Loucy (cell line): ENCODE measurements at regions not wholly inside any gene's neighbourhood (a gene's known extent, or its start where the extent isn't known, plus 50 kb on each side); places are given as distances from the start of the nearest gene placed in this dataset.

Experiments
- H2AFZ ChIP-seq: fragments of 200-600 bp; sonication (generic); 2 replicates; pipeline ENCODE4 v1.6.0; 2016; ENCODE audit warnings: antibody characterized with exemption, mild to moderate bottlenecking, low read length, moderate library complexity
- H3F3A ChIP-seq: fragments of 200-600 bp; 2 replicates; pipeline ENCODE4 v1.6.0; 2016; ENCODE audit warnings: antibody characterized with exemption, low read depth, mild to moderate bottlenecking
- H3K27me3 ChIP-seq: fragments of 200-600 bp; sonication (generic); 2 replicates; pipeline ENCODE4 v1.6.1; 2014; ENCODE audit warnings: low read length, mild to moderate bottlenecking; ENCODE audit not compliant: insufficient read depth, poor library complexity, severe bottlenecking
- H3K36me3 ChIP-seq: fragments of 200-600 bp; sonication (generic); 2 replicates; pipeline ENCODE4 v1.6.1; 2016; ENCODE audit warnings: low read length; ENCODE audit not compliant: insufficient read depth
- H3K4me1 ChIP-seq: fragments of 200-600 bp; sonication (generic); 2 replicates; pipeline ENCODE4 v1.5.1; 2014; ENCODE audit warnings: low read length, mild to moderate bottlenecking; ENCODE audit not compliant: insufficient read depth, poor library complexity, severe bottlenecking
- H3K4me2 ChIP-seq: fragments of 200-600 bp; sonication (generic); 2 replicates; pipeline ENCODE4 v1.6.0; 2014; ENCODE audit warnings: antibody characterized with exemption, low read length, low read depth, mild to moderate bottlenecking; ENCODE audit not compliant: poor library complexity, severe bottlenecking
- H3K4me3 ChIP-seq: fragments of 200-600 bp; sonication (generic); 2 replicates; pipeline ENCODE4 v1.5.1; 2014; ENCODE audit warnings: low read length, mild to moderate bottlenecking, mixed read lengths; ENCODE audit not compliant: poor library complexity, severe bottlenecking
- H3K79me2 ChIP-seq: fragments of 200-600 bp; sonication (generic); 2 replicates; pipeline ENCODE4 v1.6.1; 2014; ENCODE audit warnings: low read length; ENCODE audit not compliant: insufficient read depth
- H3K9ac ChIP-seq: fragments of 200-600 bp; sonication (generic); 2 replicates; pipeline ENCODE4 v1.6.0; 2014; ENCODE audit warnings: mild to moderate bottlenecking, low read depth, low read length, moderate library complexity; ENCODE audit not compliant: poor library complexity, severe bottlenecking
- H3K9me2 ChIP-seq: fragments of 200-600 bp; sonication (generic); replicated peaks from 2 replicates; pipeline ENCODE4 v1.6.1; 2016; ENCODE audit warnings: low read depth, low read length, mixed read lengths
- H3K9me3 ChIP-seq: fragments of 200-600 bp; sonication (generic); 2 replicates; pipeline ENCODE4 v1.6.1; 2014; ENCODE audit warnings: mild to moderate bottlenecking, antibody characterized with exemption, low read length, low read depth; ENCODE audit not compliant: insufficient read depth
- H4K20me1 ChIP-seq: fragments of 200-600 bp; sonication (generic); 2 replicates; pipeline ENCODE4 v1.6.0; 2014; ENCODE audit warnings: antibody characterized with exemption, low read length, mild to moderate bottlenecking; ENCODE audit not compliant: insufficient read depth, poor library complexity, severe bottlenecking
- CTCF ChIP-seq: fragments of 200-600 bp; sonication (generic); conservative IDR thresholded peaks from 2 replicates; pipeline ENCODE4 v1.5.1; 2014; ENCODE audit warnings: mild to moderate bottlenecking, antibody characterized with exemption, low read length
- EZH2phosphoT487 ChIP-seq: fragments of 200-600 bp; IDR thresholded peaks from 2 replicates; pipeline ENCODE4 v1.6.1; 2018; ENCODE audit warnings: antibody characterized with exemption, mild to moderate bottlenecking, moderate library complexity, borderline replicate concordance

GRCh38 chr1:98028800-98029199 lies 108.0 kb upstream of the DPYD start:
- H3K9ac ChIP-seq, result no peak overlapping the region
- no peak overlapping the region for H3K4me2 ChIP-seq
- no peak overlapping the region for H3K4me3 ChIP-seq
- no peaks in the 10 kb centered on the region for H4K20me1 ChIP-seq
- no peaks in the 10 kb centered on the region for H3K9me2 ChIP-seq
- no peak overlapping the region for H2AFZ ChIP-seq
- no peak for TF ChIP-seq EZH2phosphoT487
- no peak for TF ChIP-seq CTCF
- H3K36me3 ChIP-seq, result no peaks in the 10 kb centered on the region
- no peaks in the 10 kb centered on the region for H3K4me1 ChIP-seq
- peaks cover 60% of the 10 kb centered on the region for H3K27me3 ChIP-seq
- no peaks in the 10 kb centered on the region for H3K9me3 ChIP-seq
- no peaks in the 10 kb centered on the region for H3K79me2 ChIP-seq
- no peaks in the 10 kb centered on the region for H3F3A ChIP-seq

GRCh38 chr1:98027103-98027705 lies 106.4 kb upstream of the DPYD start:
- Histone ChIP-seq H3K9me3 (no peaks in the 10 kb centered on the region), H3K36me3 (no peaks in the 10 kb centered on the region), H3K4me2 (no peak overlapping the region), H2AFZ (no peak overlapping the region), H3K4me3 (no peak overlapping the region), H3K79me2 (no peaks in the 10 kb centered on the region), H3K27me3 (peaks cover 68% of the 10 kb centered on the region), H3K4me1 (no peaks in the 10 kb centered on the region), H4K20me1 (no peaks in the 10 kb centered on the region), H3K9me2 (no peaks in the 10 kb centered on the region), H3F3A (no peaks in the 10 kb centered on the region), H3K9ac (no peak overlapping the region)
- TF ChIP-seq CTCF (no peak), EZH2phosphoT487 (no peak)

GRCh38 chr1:98025858-98026257 lies 105.0 kb upstream of the DPYD start:
- TF ChIP-seq EZH2phosphoT487 (no peak), CTCF (no peak)
- H3K9ac ChIP-seq, result no peak overlapping the region
- H3K4me3 ChIP-seq, result no peak overlapping the region
- no peak overlapping the region for H3K4me2 ChIP-seq
- H3K27me3 ChIP-seq, result peaks cover 82% of the 10 kb centered on the region
- no peaks in the 10 kb centered on the region for H3K9me3 ChIP-seq
- H3K9me2 ChIP-seq, result no peaks in the 10 kb centered on the region
- H2AFZ ChIP-seq, result no peak overlapping the region
- no peaks in the 10 kb centered on the region for H3K4me1 ChIP-seq
- H3F3A ChIP-seq, result no peaks in the 10 kb centered on the region
- no peaks in the 10 kb centered on the region for H4K20me1 ChIP-seq
- H3K36me3 ChIP-seq, result no peaks in the 10 kb centered on the region
- no peaks in the 10 kb centered on the region for H3K79me2 ChIP-seq
